ENCODE measurements at regions not wholly inside any gene's neighbourhood (a gene's known extent, or its start where the extent isn't known, plus 50 kb on each side); places are given as distances from the start of the nearest gene placed in this dataset.

DNA sequence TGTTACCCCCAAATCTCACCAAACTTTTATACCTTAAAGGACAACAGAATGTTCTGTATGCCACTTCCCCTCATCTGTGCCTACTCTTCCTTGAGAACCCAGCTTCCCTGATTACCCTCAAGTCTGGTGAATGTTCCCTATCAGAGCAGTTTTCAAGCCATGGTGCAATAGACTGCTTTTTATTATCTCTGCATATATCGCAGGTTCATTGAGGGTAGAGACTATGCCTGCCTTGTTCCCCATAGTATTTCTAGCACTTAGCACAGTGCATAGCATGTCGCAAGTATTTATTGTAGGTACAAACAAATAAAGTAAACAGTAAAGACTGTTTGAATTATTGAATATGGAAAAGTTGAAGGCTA, 146.6 kb downstream of the HAUS1 start:
- TF ChIP-seq, protein P1, sequence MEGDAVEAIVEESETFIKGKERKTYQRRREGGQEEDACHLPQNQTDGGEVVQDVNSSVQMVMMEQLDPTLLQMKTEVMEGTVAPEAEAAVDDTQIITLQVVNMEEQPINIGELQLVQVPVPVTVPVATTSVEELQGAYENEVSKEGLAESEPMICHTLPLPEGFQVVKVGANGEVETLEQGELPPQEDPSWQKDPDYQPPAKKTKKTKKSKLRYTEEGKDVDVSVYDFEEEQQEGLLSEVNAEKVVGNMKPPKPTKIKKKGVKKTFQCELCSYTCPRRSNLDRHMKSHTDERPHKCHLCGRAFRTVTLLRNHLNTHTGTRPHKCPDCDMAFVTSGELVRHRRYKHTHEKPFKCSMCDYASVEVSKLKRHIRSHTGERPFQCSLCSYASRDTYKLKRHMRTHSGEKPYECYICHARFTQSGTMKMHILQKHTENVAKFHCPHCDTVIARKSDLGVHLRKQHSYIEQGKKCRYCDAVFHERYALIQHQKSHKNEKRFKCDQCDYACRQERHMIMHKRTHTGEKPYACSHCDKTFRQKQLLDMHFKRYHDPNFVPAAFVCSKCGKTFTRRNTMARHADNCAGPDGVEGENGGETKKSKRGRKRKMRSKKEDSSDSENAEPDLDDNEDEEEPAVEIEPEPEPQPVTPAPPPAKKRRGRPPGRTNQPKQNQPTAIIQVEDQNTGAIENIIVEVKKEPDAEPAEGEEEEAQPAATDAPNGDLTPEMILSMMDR (conservative IDR thresholded peaks at IDR 0.05; ENCODE audit: low read depth, low read length) = no peak
- no peak for TF ChIP-seq EZH2 (IDR thresholded peaks at IDR 0.05; ENCODE audit: borderline replicate concordance, low read depth, low read length, poor library complexity, severe bottlenecking)

Data from A673 (cell line).